ENCODE measurements at regions not wholly inside any gene's neighbourhood (a gene's known extent, or its start where the extent isn't known, plus 50 kb on each side); places are given as distances from the start of the nearest gene placed in this dataset.

DNA sequence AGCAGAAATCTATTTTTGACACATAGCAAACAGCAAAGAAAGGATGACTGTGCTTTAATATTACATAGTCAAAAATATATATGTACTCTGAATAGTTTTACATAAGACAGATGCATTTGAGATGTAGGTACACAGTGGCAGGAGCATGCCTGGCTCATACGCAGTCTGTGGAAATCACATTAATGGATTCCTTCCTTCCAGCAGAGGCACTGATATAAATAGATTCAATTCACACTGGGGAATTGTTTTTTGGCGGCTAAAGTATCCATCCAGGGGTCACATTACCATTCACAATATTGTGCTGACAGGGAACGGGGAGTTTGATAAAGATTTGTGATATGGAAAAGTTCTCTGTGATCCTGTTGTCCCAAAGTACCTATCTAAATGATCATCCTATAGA lies 72.5 kb upstream of the AGR3 start:
- TF ChIP-seq SP1 (IDR thresholded peaks at IDR 0.05) (no peak), SP1 (CRISPR knock-in tag; IDR thresholded peaks at IDR 0.05) (no peak), ZNF562 (CRISPR knock-in tag; IDR thresholded peaks at IDR 0.05; ENCODE audit: borderline replicate concordance) (no peak)
- TF ChIP-seq, protein P1, sequence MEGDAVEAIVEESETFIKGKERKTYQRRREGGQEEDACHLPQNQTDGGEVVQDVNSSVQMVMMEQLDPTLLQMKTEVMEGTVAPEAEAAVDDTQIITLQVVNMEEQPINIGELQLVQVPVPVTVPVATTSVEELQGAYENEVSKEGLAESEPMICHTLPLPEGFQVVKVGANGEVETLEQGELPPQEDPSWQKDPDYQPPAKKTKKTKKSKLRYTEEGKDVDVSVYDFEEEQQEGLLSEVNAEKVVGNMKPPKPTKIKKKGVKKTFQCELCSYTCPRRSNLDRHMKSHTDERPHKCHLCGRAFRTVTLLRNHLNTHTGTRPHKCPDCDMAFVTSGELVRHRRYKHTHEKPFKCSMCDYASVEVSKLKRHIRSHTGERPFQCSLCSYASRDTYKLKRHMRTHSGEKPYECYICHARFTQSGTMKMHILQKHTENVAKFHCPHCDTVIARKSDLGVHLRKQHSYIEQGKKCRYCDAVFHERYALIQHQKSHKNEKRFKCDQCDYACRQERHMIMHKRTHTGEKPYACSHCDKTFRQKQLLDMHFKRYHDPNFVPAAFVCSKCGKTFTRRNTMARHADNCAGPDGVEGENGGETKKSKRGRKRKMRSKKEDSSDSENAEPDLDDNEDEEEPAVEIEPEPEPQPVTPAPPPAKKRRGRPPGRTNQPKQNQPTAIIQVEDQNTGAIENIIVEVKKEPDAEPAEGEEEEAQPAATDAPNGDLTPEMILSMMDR (CRISPR knock-in tag; IDR thresholded peaks at IDR 0.05) = no peak

All from HepG2 (cell line).